ENCODE measurements at regions not wholly inside any gene's neighbourhood (a gene's known extent, or its start where the extent isn't known, plus 50 kb on each side); places are given as distances from the start of the nearest gene placed in this dataset.

- Mint-ChIP-seq H3K36me3 (ENCODE audit: low read depth) (peaks cover 8% of the 10 kb centered on the region), H3K27ac (no peak overlapping the region), H3K27me3 (ENCODE audit: insufficient read depth) (no peaks in the 10 kb centered on the region), H3K4me1 (ENCODE audit: low read depth) (peaks cover 42% of the 10 kb centered on the region), H3K9me3 (0 out of 2 replicates have a peak, but pooled peaks cover 2% of the 10 kb centered on the region), H3K4me3 (no peak overlapping the region)
- DNase-seq: no peak
- no peak for TF ChIP-seq CTCF (IDR thresholded peaks at IDR 0.05)
Observed at GRCh38 chr7:84250452-84250851, 55.9 kb upstream of the SEMA3A start.

- peaks cover 42% of the 10 kb centered on the region for H3K4me1 Mint-ChIP-seq (ENCODE audit: low read depth)
- peaks cover 16% of the 10 kb centered on the region for H3K36me3 Mint-ChIP-seq (ENCODE audit: low read depth)
- H3K27ac Mint-ChIP-seq: no peak overlapping the region
- no peak for DNase-seq
- no peak for TF ChIP-seq CTCF (IDR thresholded peaks at IDR 0.05)
- no peak overlapping the region for H3K4me3 Mint-ChIP-seq
- peaks cover 10% of the 10 kb centered on the region for H3K9me3 Mint-ChIP-seq
- no peaks in the 10 kb centered on the region for H3K27me3 Mint-ChIP-seq (ENCODE audit: insufficient read depth)
Observed at GRCh38 chr7:84249656-84250055, 55.1 kb upstream of the SEMA3A start.

GRCh38 chr7:84248843-84249242, 54.3 kb upstream of the SEMA3A start:
- Mint-ChIP-seq H3K4me1 (ENCODE audit: low read depth) (peaks cover 42% of the 10 kb centered on the region), H3K27ac (no peak overlapping the region), H3K36me3 (ENCODE audit: low read depth) (peaks cover 22% of the 10 kb centered on the region), H3K27me3 (ENCODE audit: insufficient read depth) (no peaks in the 10 kb centered on the region), H3K9me3 (peaks cover 12% of the 10 kb centered on the region), H3K4me3 (no peak overlapping the region)
- DNase-seq: no peak
- TF ChIP-seq CTCF (IDR thresholded peaks at IDR 0.05): no peak

DNA sequence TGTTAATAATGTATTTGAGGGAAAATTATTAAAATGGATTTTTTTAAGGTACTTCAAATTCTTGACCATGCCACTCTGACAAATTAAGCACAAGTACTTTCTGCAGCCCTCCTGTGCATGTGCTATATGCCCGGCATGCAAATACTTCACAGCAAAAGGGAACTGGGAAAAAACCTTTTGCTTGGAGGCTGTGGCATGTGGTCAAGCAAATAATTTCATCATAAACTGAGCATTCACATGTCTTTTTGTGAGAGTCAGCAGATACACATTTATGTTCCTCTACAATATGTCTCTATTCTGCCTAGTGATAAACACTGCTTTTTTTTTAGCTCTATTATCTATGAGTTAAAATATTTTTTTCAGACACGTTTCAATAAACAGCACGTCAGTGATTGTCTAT, 53.7 kb upstream of the SEMA3A start:
- Mint-ChIP-seq H3K4me1 (ENCODE audit: low read depth) (peaks cover 42% of the 10 kb centered on the region), H3K36me3 (ENCODE audit: low read depth) (peaks cover 22% of the 10 kb centered on the region), H3K4me3 (no peak overlapping the region), H3K27ac (no peak overlapping the region), H3K27me3 (ENCODE audit: insufficient read depth) (no peaks in the 10 kb centered on the region), H3K9me3 (peaks cover 17% of the 10 kb centered on the region)
- no peak for DNase-seq
- TF ChIP-seq CTCF (IDR thresholded peaks at IDR 0.05): no peak

GRCh38 chr7:84247591-84247990, 53.0 kb upstream of the SEMA3A start:
- Mint-ChIP-seq H3K27me3 (ENCODE audit: insufficient read depth) (no peaks in the 10 kb centered on the region), H3K4me1 (ENCODE audit: low read depth) (peaks cover 42% of the 10 kb centered on the region), H3K36me3 (ENCODE audit: low read depth) (peaks cover 28% of the 10 kb centered on the region), H3K9me3 (peaks cover 18% of the 10 kb centered on the region), H3K4me3 (no peak overlapping the region), H3K27ac (no peak overlapping the region)
- DNase-seq: peak; percentile 52
- peak; percentile 37; the same call in 1 of the 2 replicates for TF ChIP-seq CTCF (IDR thresholded peaks at IDR 0.05)

- Mint-ChIP-seq H3K9me3 (peaks cover 35% of the 10 kb centered on the region), H3K4me3 (no peak overlapping the region), H3K4me1 (ENCODE audit: low read depth) (peaks cover 28% of the 10 kb centered on the region), H3K27me3 (ENCODE audit: insufficient read depth) (no peaks in the 10 kb centered on the region), H3K27ac (no peak overlapping the region), H3K36me3 (ENCODE audit: low read depth) (peaks cover 45% of the 10 kb centered on the region)
- DNase-seq: no peak
- no peak for TF ChIP-seq CTCF (IDR thresholded peaks at IDR 0.05)
Observed at GRCh38 chr7:84245835-84246234, 51.2 kb upstream of the SEMA3A start.

All from HFFc6 (cell line).